ENCODE measurements at regions not wholly inside any gene's neighbourhood (a gene's known extent, or its start where the extent isn't known, plus 50 kb on each side); places are given as distances from the start of the nearest gene placed in this dataset.
"Not testable (repeated sequence)": the region's sequence is repeated elsewhere in the genome, so short reads cannot be mapped to it uniquely, and the experiment has no call there.

DNA sequence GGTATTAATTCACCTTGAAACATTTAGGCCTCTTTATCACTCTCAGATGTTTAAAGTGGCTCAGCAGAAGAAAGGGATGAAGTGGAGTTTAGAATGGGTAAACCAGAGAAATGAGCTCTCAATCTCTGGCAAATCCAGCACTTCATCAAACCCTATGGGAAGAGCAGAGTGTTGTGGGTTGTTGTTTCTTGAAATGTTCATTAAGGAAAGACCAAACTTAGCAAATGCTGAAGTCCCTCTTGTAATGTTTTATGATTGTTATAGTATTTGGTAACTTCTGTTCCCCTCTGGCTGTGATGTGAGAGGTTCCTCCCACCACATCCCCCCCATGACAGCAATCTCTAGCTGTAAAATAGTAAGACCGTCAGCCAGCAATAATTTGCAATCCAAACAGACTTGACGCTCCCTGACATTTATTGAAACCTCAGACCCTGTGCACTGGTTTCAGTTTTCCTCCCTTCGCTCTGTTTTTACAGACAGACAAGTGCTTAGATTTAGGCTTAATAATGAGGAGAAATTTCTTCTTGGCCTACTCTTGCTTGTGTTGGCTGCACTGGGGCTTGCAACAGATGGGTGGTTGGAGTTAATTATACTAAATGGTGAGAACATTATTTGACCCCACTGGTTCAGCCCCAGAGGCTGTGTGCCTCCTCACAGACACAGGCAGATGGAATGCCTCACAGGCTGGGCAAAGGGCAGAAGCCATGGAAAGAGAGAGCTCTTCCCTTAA lies 609.4 kb upstream of the SOX9 start:
- no peak for DNase-seq (ENCODE audit: low read depth)
- H3K4me3 ChIP-seq (ENCODE audit: low read depth, low read length), result no peak overlapping the region
- TF ChIP-seq, protein P1, sequence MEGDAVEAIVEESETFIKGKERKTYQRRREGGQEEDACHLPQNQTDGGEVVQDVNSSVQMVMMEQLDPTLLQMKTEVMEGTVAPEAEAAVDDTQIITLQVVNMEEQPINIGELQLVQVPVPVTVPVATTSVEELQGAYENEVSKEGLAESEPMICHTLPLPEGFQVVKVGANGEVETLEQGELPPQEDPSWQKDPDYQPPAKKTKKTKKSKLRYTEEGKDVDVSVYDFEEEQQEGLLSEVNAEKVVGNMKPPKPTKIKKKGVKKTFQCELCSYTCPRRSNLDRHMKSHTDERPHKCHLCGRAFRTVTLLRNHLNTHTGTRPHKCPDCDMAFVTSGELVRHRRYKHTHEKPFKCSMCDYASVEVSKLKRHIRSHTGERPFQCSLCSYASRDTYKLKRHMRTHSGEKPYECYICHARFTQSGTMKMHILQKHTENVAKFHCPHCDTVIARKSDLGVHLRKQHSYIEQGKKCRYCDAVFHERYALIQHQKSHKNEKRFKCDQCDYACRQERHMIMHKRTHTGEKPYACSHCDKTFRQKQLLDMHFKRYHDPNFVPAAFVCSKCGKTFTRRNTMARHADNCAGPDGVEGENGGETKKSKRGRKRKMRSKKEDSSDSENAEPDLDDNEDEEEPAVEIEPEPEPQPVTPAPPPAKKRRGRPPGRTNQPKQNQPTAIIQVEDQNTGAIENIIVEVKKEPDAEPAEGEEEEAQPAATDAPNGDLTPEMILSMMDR (IDR thresholded peaks at IDR 0.05; ENCODE audit: low read depth, low read length, missing control alignments), result no peak
- in situ Hi-C loops (cut with HindIII; ENCODE audit: low sequenced_read_pairs), result no loop called here

GRCh38 chr17:71513725-71514124 lies 607.1 kb upstream of the SOX9 start:
- DNase-seq (ENCODE audit: low read depth); H3K4me3 ChIP-seq (ENCODE audit: low read depth, low read length); in situ Hi-C loops (cut with HindIII; ENCODE audit: low sequenced_read_pairs): not testable (repeated sequence)

DNA sequence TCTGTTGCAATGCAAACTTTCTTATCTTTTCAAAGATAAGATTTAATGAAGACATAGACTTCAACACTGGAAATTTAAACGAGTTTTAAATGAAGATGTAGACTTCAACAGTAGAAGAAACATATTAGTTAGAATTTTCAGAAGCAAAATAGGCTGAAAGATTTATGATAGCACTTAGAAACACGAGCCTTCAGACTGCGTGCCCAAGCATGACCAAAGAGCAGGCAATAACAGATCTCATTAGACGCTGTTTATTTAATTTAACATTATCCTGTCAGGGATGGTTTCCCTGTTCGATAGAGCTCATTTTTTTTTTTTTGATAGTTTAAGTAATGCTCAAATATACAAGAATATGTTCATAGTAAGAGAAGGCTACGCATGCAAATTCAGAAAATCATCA lies 604.7 kb upstream of the SOX9 start:
- in situ Hi-C loops (cut with HindIII; ENCODE audit: low sequenced_read_pairs), result no loop called here
- H3K4me3 ChIP-seq (ENCODE audit: low read depth, low read length), result no peak overlapping the region
- no peak for DNase-seq (ENCODE audit: low read depth)
- TF ChIP-seq, protein P1 (IDR thresholded peaks at IDR 0.05; ENCODE audit: low read depth, low read length, missing control alignments), result no peak

- TF ChIP-seq, protein P1 (IDR thresholded peaks at IDR 0.05; ENCODE audit: low read depth, low read length, missing control alignments), result no peak
- in situ Hi-C loops (cut with HindIII; ENCODE audit: low sequenced_read_pairs), result no loop called here
- no peak for DNase-seq (ENCODE audit: low read depth)
- no peak overlapping the region for H3K4me3 ChIP-seq (ENCODE audit: low read depth, low read length)
Observed at GRCh38 chr17:71519285-71519684, 601.5 kb upstream of the SOX9 start.

GRCh38 chr17:71521724-71522123 lies 599.1 kb upstream of the SOX9 start:
- in situ Hi-C loops (cut with HindIII; ENCODE audit: low sequenced_read_pairs), result no loop called here
- no peak overlapping the region for H3K4me3 ChIP-seq (ENCODE audit: low read depth, low read length)
- DNase-seq (ENCODE audit: low read depth), result no peak
- TF ChIP-seq, protein P1 (IDR thresholded peaks at IDR 0.05; ENCODE audit: low read depth, low read length, missing control alignments), result no peak

GRCh38 chr17:71522383-71522782 lies 598.4 kb upstream of the SOX9 start:
- TF ChIP-seq, protein P1 (IDR thresholded peaks at IDR 0.05; ENCODE audit: low read depth, low read length, missing control alignments), result no peak

GRCh38 chr17:71527311-71527710 lies 593.5 kb upstream of the SOX9 start:
- TF ChIP-seq, protein P1 (IDR thresholded peaks at IDR 0.05; ENCODE audit: low read depth, low read length, missing control alignments), result no peak
- in situ Hi-C loops (cut with HindIII; ENCODE audit: low sequenced_read_pairs), result no loop called here
- no peak overlapping the region for H3K4me3 ChIP-seq (ENCODE audit: low read depth, low read length)
- peak; percentile 23 for DNase-seq (ENCODE audit: low read depth)

More at GRCh38 chr17:71522383-71522782, 598.4 kb upstream of the SOX9 start:
- no peak overlapping the region for H3K4me3 ChIP-seq (ENCODE audit: low read depth, low read length)
- peak; percentile 29 for DNase-seq (ENCODE audit: low read depth)
- in situ Hi-C loops (cut with HindIII; ENCODE audit: low sequenced_read_pairs), result no loop called here

All from astrocyte of the cerebellum (primary cell).